H1 (cell line): ENCODE measurements at regions not wholly inside any gene's neighbourhood (a gene's known extent, or its start where the extent isn't known, plus 50 kb on each side); places are given as distances from the start of the nearest gene placed in this dataset.

Source experiments
- FOSL1 ChIP-seq: IDR thresholded peaks from 2 replicates; pipeline ENCODE4 v1.6.1; 2011; ENCODE audit warnings: mild to moderate bottlenecking, low read depth, low read length, moderate library complexity; ENCODE audit not compliant: insufficient read depth
- RBBP5 ChIP-seq: IDR thresholded peaks from 2 replicates; pipeline ENCODE4 v1.7.1; 2012; ENCODE audit warnings: low read depth, mild to moderate bottlenecking, inconsistent platforms, low read length, moderate library complexity, borderline replicate concordance

DNA sequence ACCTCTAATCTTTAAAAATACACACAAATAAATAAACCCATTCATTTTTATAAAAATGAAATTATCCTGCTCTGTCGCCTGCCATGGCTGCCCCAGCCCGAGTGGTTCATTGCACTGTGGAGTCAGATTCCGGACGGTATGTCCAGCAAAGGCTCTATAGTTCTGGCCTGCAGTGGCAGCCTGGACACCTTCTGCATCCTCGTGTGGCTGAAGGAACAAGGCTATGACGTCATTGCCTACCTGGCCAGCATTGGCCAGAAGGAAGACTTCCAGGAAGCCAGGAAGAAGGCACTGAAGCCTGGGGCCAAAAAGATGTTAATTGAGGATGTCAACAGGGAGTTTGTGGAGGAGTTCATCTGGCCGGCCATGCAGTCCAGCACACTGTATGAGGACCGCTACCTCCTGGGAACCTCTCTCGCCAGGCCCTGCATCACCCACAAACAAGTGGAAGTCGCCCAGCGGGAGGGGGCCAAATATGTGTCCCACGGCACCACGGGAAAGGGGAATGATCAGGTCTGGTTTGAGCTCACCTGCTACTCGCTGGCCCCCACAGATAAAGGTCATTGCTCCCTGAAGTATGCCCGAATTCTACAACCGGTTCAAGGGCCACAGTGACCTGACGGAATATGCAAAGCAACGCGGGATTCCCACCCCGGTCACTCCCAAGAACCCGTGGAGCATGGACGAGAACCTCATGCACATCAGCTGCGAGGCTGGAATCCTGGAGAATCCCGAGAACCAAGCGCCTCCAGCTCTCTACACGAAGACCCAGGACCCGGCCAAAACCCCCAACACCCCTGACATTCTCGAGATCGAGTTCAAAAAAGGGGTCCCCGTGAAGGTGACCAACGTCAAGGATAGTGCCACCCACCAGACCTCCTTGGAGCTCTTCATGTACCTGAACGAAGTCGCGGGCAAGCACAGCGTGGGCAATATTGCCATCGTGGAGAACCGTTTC is 158.2 kb upstream of the GUCY1A2 start (continued):
- TF ChIP-seq FOSL1 (no peak), RBBP5 (no peak)
